Upper lobe of left lung (tissue), 6 donors: ENCODE measurements at regions not wholly inside any gene's neighbourhood (a gene's known extent, or its start where the extent isn't known, plus 50 kb on each side); places are given as distances from the start of the nearest gene placed in this dataset.

Source experiments
- ATAC-seq, 2 donors: fragments of 200-7000 bp; cut with Tn5 transposase; one replicate each; pipeline ENCODE4 v1.9.1; 2022; ENCODE audit warnings: mild to moderate bottlenecking in 2 of 2, moderate library complexity in 2 of 2; ENCODE audit not compliant: low FRiP score in 2 of 2
- DNase-seq, 2 donors: peaks; one replicate each; pipeline ENCODE4 v3.0.0-alpha.2; 2019 to 2020
- H3K27ac ChIP-seq, 4 donors: fragments of 200-600 bp; sonication (generic); one replicate each; pipeline ENCODE4 v1.5.1; 2016 to 2019
- H3K27me3 ChIP-seq, 4 donors: fragments of 200-600 bp; sonication (generic); one replicate each; pipeline ENCODE4 v1.5.1; 2017 to 2019
- H3K36me3 ChIP-seq, 4 donors: fragments of 200-600 bp; sonication (generic); one replicate each; pipeline ENCODE4 v1.5.1; 2016 to 2019
- H3K4me1 ChIP-seq, 4 donors: fragments of 200-600 bp; sonication (generic); one replicate each; pipeline ENCODE4 v1.5.1; 2018 to 2019
- H3K4me3 ChIP-seq, 4 donors: fragments of 200-600 bp; sonication (generic); one replicate each; pipeline ENCODE4 v1.5.1; 2017 to 2019; ENCODE audit warnings: mild to moderate bottlenecking in 2 of 4, moderate library complexity in 1 of 4
- H3K9me3 ChIP-seq, 4 donors: fragments of 200-600 bp; sonication (generic); one replicate each; pipeline ENCODE4 v1.5.1; 2018 to 2019
- EP300 ChIP-seq, 4 donors: sonication (generic); formaldehyde crosslinking; IDR thresholded peaks; one replicate each; pipeline ENCODE4 v1.5.1; 2017; ENCODE audit warnings: antibody characterized with exemption in 4 of 4, control low read depth in 2 of 4
- POLR2A ChIP-seq, 4 donors: fragments of 450-650 bp; IDR thresholded peaks; one replicate each; pipeline ENCODE4 v1.5.1; 2016 to 2017; ENCODE audit warnings: antibody characterized with exemption in 4 of 4, mild to moderate bottlenecking in 2 of 4
- POLR2AphosphoS5 ChIP-seq, 2 donors: sonication (generic); formaldehyde crosslinking; IDR thresholded peaks; one replicate each; pipeline ENCODE4 v1.5.1; 2017; ENCODE audit warnings: antibody characterized with exemption in 2 of 2
- WGBS, 2 donors: methylation state at CpG; one replicate each; pipeline ENCODE4 v1.1.5; 2017 to 2018; 5-methylcytosine and 5-hydroxymethylcytosine counted together
- TF ChIP-seq, protein P1 (sequence below), 6 experiments: fragments of 450-650 bp in 4 of 6; fragments of 200-600 bp in 2 of 6; sonication (generic) in 2 of 6; IDR thresholded peaks; one replicate each; pipeline ENCODE4 v1.5.1; 2016 to 2019; ENCODE audit warnings: antibody characterized with exemption in 6 of 6
- donor health status: DM: no; HTN: no; CAD: no; lungs with moderate emphysema.
- donor health status: DM: no; HTN: yes; CAD: no; lungs with severe emphysema.

DNA sequence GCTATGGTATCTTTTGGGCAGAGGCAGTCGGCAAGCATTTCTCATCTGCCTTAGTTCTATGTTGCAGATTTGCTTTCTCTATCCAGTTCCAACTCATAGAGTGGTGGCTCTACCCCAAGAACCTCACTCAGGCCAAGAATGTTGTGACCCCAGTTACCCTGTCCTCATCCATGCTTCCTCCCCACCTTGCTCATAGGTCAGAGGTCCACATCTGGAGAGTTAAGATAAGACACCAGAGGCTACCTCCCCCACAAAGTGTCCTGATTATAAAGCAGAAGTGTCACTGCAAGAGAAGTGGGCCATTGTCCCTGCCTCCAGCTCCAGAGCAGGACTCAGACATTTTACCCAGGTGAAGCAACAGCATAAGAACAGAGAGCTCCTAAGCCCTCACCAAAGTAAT is 276.8 kb upstream of the CHST9 start:
- no peak overlapping the region for H3K4me3 ChIP-seq

DNA sequence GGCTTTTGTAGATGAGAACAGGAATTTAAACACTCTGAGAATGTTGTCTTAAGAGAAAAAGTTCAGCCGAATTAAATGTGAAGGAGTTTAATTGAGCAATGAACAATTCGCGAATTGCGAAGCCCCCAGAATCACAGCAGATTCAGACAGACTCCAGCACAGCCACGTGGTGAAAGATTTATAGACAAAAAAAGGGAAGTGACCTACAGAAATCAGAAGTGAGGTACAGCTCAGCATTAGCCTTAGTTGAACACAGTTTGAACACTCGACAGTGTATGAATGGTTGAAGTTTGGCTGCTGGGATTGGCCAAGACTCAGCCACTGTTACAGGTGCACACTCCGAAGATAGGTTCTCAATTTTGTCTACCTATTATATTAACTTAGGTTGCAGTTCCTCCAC is 264.0 kb upstream of the CHST9 start:
- no peak overlapping the region for H3K27ac ChIP-seq
- 71 to 76% methylated on average over 7 of the region's 7 CpGs for WGBS, 2 donors
- no peaks in the 10 kb centered on the region for H3K36me3 ChIP-seq
- no peaks in the 10 kb centered on the region for H3K4me1 ChIP-seq
- TF ChIP-seq, protein P1, sequence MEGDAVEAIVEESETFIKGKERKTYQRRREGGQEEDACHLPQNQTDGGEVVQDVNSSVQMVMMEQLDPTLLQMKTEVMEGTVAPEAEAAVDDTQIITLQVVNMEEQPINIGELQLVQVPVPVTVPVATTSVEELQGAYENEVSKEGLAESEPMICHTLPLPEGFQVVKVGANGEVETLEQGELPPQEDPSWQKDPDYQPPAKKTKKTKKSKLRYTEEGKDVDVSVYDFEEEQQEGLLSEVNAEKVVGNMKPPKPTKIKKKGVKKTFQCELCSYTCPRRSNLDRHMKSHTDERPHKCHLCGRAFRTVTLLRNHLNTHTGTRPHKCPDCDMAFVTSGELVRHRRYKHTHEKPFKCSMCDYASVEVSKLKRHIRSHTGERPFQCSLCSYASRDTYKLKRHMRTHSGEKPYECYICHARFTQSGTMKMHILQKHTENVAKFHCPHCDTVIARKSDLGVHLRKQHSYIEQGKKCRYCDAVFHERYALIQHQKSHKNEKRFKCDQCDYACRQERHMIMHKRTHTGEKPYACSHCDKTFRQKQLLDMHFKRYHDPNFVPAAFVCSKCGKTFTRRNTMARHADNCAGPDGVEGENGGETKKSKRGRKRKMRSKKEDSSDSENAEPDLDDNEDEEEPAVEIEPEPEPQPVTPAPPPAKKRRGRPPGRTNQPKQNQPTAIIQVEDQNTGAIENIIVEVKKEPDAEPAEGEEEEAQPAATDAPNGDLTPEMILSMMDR (IDR thresholded peaks at IDR 0.05) = no peak
- H3K9me3 ChIP-seq = no peaks in the 10 kb centered on the region
- DNase-seq (no peak), ATAC-seq (no peak)
- H3K4me3 ChIP-seq = no peak overlapping the region
- H3K27me3 ChIP-seq = no peaks in the 10 kb centered on the region

More for the DNA sequence above, 276.8 kb upstream of the CHST9 start:
- DNase-seq = no peak
- Histone ChIP-seq H3K9me3 (no peaks in the 10 kb centered on the region), H3K27ac (no peak overlapping the region), H3K27me3 (no peaks in the 10 kb centered on the region), H3K4me1 (no peaks in the 10 kb centered on the region), H3K36me3 (no peaks in the 10 kb centered on the region)
- ATAC-seq = no peak
- 82 to 88% methylated on average over 1 of the region's 1 CpG for WGBS, 2 donors
- TF ChIP-seq EP300 (IDR thresholded peaks at IDR 0.05) (no peak), POLR2A (IDR thresholded peaks at IDR 0.05) (no peak), POLR2AphosphoS5 (IDR thresholded peaks at IDR 0.05) (no peak)
- TF ChIP-seq, protein P1 (IDR thresholded peaks at IDR 0.05) = no peak

DNA sequence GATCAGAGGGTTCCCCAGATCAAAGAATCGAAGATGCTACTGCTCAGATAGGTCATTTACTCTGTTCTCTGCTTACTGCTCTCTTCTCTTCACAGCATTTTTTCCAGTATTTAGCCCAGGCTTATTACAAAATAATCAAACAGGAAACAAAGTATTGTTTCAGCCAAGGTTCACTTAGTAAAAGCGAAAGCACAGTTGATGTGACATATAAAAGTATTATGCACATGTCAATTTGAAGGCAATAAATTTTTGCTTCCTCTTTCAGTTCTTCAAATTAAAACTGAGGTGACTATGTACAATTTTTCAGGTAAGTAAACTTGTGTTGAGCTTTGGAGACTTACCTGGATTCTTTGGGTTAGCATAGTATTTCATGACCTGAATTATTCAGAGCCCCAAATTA is 262.8 kb upstream of the CHST9 start:
- H3K36me3 ChIP-seq = no peaks in the 10 kb centered on the region
- 59 to 61% methylated on average over 2 of the region's 2 CpGs for WGBS, 2 donors

DNA sequence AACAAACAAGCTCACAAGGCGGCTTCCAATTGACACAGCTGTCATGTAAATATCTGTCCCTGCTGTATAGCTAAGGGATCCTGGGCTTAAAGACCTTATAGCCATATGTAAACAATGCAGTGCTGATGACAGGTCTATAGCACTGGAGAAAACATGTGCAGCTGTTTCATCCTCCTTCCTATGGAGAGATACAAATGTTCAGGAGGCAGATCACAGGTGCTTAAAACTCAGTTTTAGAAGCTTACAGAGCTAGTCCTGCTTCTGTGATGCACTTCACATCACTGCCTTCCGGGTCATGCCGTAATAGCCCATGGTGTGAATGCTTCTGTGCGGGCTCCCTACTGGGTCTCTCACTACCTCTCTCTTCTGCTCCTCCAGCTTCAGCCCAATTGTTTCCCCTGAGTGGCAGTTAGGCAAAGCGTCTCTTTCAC is 262.4 kb upstream of the CHST9 start:
- H3K36me3 ChIP-seq = no peaks in the 10 kb centered on the region
- WGBS, 2 donors = 58 to 68% methylated on average over 5 of the region's 5 CpGs
- H3K4me3 ChIP-seq = no peak overlapping the region
- no peaks in the 10 kb centered on the region for H3K9me3 ChIP-seq
- TF ChIP-seq EP300 (IDR thresholded peaks at IDR 0.05) (no peak), POLR2AphosphoS5 (IDR thresholded peaks at IDR 0.05) (no peak), POLR2A (IDR thresholded peaks at IDR 0.05) (no peak)
- TF ChIP-seq, protein P1 (IDR thresholded peaks at IDR 0.05) = no peak
- DNase-seq (no peak), ATAC-seq (no peak)
- no peak overlapping the region for H3K27ac ChIP-seq
- no peaks in the 10 kb centered on the region for H3K27me3 ChIP-seq
- no peaks in the 10 kb centered on the region for H3K4me1 ChIP-seq

More for the DNA sequence above, 262.8 kb upstream of the CHST9 start:
- DNase-seq (no peak), ATAC-seq (no peak)
- Histone ChIP-seq H3K4me3 (no peak overlapping the region), H3K27me3 (no peaks in the 10 kb centered on the region), H3K9me3 (no peaks in the 10 kb centered on the region), H3K4me1 (no peaks in the 10 kb centered on the region), H3K27ac (no peak overlapping the region)
- TF ChIP-seq POLR2A (IDR thresholded peaks at IDR 0.05) = no peak
- no peak for TF ChIP-seq POLR2AphosphoS5 (IDR thresholded peaks at IDR 0.05)
- TF ChIP-seq, protein P1 (IDR thresholded peaks at IDR 0.05) = no peak
- no peak for TF ChIP-seq EP300 (IDR thresholded peaks at IDR 0.05)

DNA sequence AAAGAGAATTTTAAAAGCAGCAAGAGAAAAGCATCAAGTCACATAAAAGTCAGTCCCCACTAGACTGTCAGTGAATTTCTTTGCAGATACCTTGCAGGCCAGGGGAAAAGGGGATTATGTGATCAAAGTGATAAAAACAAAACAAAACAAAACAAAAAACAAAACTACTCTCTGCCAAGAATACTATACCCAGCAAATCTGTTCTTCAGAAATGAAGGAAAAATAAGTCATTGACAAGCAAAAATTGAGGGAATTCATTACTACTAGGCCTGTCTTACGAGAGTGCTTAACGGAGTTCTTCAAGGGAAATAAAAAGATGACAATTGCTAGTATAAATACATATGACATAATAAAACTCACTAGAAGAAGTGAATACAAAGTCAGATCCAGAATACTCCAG is 245.5 kb upstream of the CHST9 start:
- DNase-seq (no peak), ATAC-seq (no peak)
- TF ChIP-seq EP300 (IDR thresholded peaks at IDR 0.05) = no peak
- H3K9me3 ChIP-seq = peaks cover 0 to 13% (median 0%) of the 10 kb centered on the region in 4 donors
- no peak overlapping the region for H3K27ac ChIP-seq
- no peak overlapping the region for H3K4me3 ChIP-seq
- H3K4me1 ChIP-seq = no peaks in the 10 kb centered on the region
- H3K36me3 ChIP-seq = no peaks in the 10 kb centered on the region
- 92 to 100% methylated on average over 2 of the region's 2 CpGs for WGBS, 2 donors
- H3K27me3 ChIP-seq = no peaks in the 10 kb centered on the region
